ENCODE measurements at regions not wholly inside any gene's neighbourhood (a gene's known extent, or its start where the extent isn't known, plus 50 kb on each side); places are given as distances from the start of the nearest gene placed in this dataset.

- H2AK5ac ChIP-seq (ENCODE audit: insufficient read length, low read length) = no peak overlapping the region
These were observed 147.0 kb downstream of the ENGASE start for GRCh38 chr17:79221597-79221996.

More at GRCh38 chr17:79221597-79221996, 147.0 kb downstream of the ENGASE start:
- H4K5ac ChIP-seq (ENCODE audit: insufficient read length, low read depth, low read length) = no peak overlapping the region
- no peak overlapping the region for H4K91ac ChIP-seq (ENCODE audit: insufficient read length, low read depth, low read length)
- H3K4me1 Mint-ChIP-seq = peaks cover 34 to 42% of the 10 kb centered on the region in 2 experiments
- no peaks in the 10 kb centered on the region for H3K79me2 ChIP-seq (ENCODE audit: insufficient read depth, low read length)
- H3K23ac ChIP-seq (ENCODE audit: insufficient read length, low read depth, low read length) = no peak overlapping the region
- H3K9me3 ChIP-seq (ENCODE audit: control insufficient read depth, low read depth, low read length) = no peaks in the 10 kb centered on the region
- H4K8ac ChIP-seq (replicated peaks; ENCODE audit: insufficient read length, low read depth, low read length) = no peak overlapping the region
- no peak overlapping the region for H3K27ac Mint-ChIP-seq
- H2BK120ac ChIP-seq (ENCODE audit: low read depth, low read length, poor library complexity, severe bottlenecking) = no peak overlapping the region
- WGBS (ENCODE audit: extremely low coverage, insufficient read length, low lambda C conversion rate) = no CpG with 5 or more reads among the region's 8 CpGs
- H2BK15ac ChIP-seq (ENCODE audit: low read depth, low read length) = no peak overlapping the region
- no peak overlapping the region for H3K4ac ChIP-seq (ENCODE audit: low read depth, low read length)
- no peaks in the 10 kb centered on the region for H3K4me1 ChIP-seq (ENCODE audit: insufficient read depth, low read length)
- no peak overlapping the region for H3K14ac ChIP-seq (ENCODE audit: insufficient read depth, low read length)
- H3K4me2 ChIP-seq (ENCODE audit: insufficient read depth, insufficient read length, low read length) = no peak overlapping the region
- H3T11ph ChIP-seq (ENCODE audit: low read length) = no peak overlapping the region
- no peak overlapping the region for H2BK20ac ChIP-seq (ENCODE audit: low read depth, low read length, poor library complexity, severe bottlenecking)
- no peak overlapping the region for H3K56ac ChIP-seq (ENCODE audit: insufficient read length, low read depth, low read length)
- no peaks in the 10 kb centered on the region for H3K27me3 ChIP-seq (ENCODE audit: insufficient read depth, low read length)
- H3K79me1 ChIP-seq (ENCODE audit: insufficient read depth, low read depth, low read length, poor library complexity, severe bottlenecking) = no peaks in the 10 kb centered on the region
- peaks cover 14% of the 10 kb centered on the region for H3K27me3 Mint-ChIP-seq (ENCODE audit: low read depth)
- no peaks in the 10 kb centered on the region for H3K36me3 Mint-ChIP-seq (ENCODE audit: insufficient read depth in 1 of 3, low read depth in 3 of 3)
- no peak for DNase-seq
- TF ChIP-seq CTCF (conservative IDR thresholded peaks at IDR 0.05) = no peak
- H4K20me1 ChIP-seq (ENCODE audit: control insufficient read depth, insufficient read depth, insufficient read length) = no peaks in the 10 kb centered on the region
- H2AFZ ChIP-seq (ENCODE audit: low read length) = no peak overlapping the region
- H2BK12ac ChIP-seq (ENCODE audit: insufficient read length, low read depth, low read length) = no peak overlapping the region
- no peaks in the 10 kb centered on the region for H3K9me3 Mint-ChIP-seq
- no peak overlapping the region for H3K18ac ChIP-seq (ENCODE audit: insufficient read length, low read depth, low read length)
- no peak overlapping the region for H2BK5ac ChIP-seq (ENCODE audit: insufficient read length, low read length)
- no peak overlapping the region for H3K9ac ChIP-seq (ENCODE audit: extremely low read depth, insufficient read length, low read length)
- no peak overlapping the region; a peak in 1 of 5 replicates for H3K4me3 Mint-ChIP-seq
- peaks cover 7% of the 10 kb centered on the region for H3K23me2 ChIP-seq (ENCODE audit: insufficient read length, low read depth, low read length, poor library complexity, severe bottlenecking)
- no peak overlapping the region for H3K27ac ChIP-seq (ENCODE audit: insufficient read length, low read depth, low read length)

All from H9 (cell line).